Fibroblast of mammary gland (primary cell): ENCODE measurements at regions not wholly inside any gene's neighbourhood (a gene's known extent, or its start where the extent isn't known, plus 50 kb on each side); places are given as distances from the start of the nearest gene placed in this dataset.
A peak's percentile ranks its signal among the peaks of the same experiment; 100 is the strongest.
"Not testable (repeated sequence)": the region's sequence is repeated elsewhere in the genome, so short reads cannot be mapped to it uniquely, and the experiment has no call there.

Source experiments
- DNase-seq: peaks from one replicate; pipeline ENCODE4 v3.0.0-alpha.2; 2010; ENCODE audit warnings: low read depth
- H3K4me3 ChIP-seq: 2 replicates; pipeline ENCODE4 v1.5.1; 2011; ENCODE audit warnings: low read depth, mild to moderate bottlenecking, low read length, moderate library complexity; ENCODE audit not compliant: control insufficient read depth
- CTCF ChIP-seq: conservative IDR thresholded peaks from 2 replicates; pipeline ENCODE4 v1.5.1; 2011; ENCODE audit warnings: low read depth, low read length, inconsistent platforms; ENCODE audit not compliant: control insufficient read depth, insufficient read depth

GRCh38 chr12:105878964-105879363, 259.8 kb downstream of the NUAK1 start:
- DNase-seq = no peak

GRCh38 chr12:105880824-105881388, 257.8 kb downstream of the NUAK1 start:
- no peak overlapping the region for H3K4me3 ChIP-seq
- DNase-seq = no peak
- no peak for TF ChIP-seq CTCF

More at GRCh38 chr12:105878964-105879363, 259.8 kb downstream of the NUAK1 start:
- H3K4me3 ChIP-seq = no peak overlapping the region
- TF ChIP-seq CTCF = no peak

GRCh38 chr12:105882404-105882803, 256.4 kb downstream of the NUAK1 start:
- no peak overlapping the region for H3K4me3 ChIP-seq
- peak; percentile 18 for DNase-seq
- TF ChIP-seq CTCF = no peak

GRCh38 chr12:105887131-105887530, 251.6 kb downstream of the NUAK1 start:
- no peak for TF ChIP-seq CTCF
- DNase-seq = no peak
- no peak overlapping the region for H3K4me3 ChIP-seq

- H3K4me3 ChIP-seq = no peak overlapping the region
- no peak for TF ChIP-seq CTCF
- DNase-seq = no peak
Measured at GRCh38 chr12:105888696-105889095, 250.1 kb downstream of the NUAK1 start.

- no peak for DNase-seq
- no peak for TF ChIP-seq CTCF
Measured at GRCh38 chr12:105892362-105892910, 246.3 kb downstream of the NUAK1 start.

GRCh38 chr12:105895197-105895832, 243.4 kb downstream of the NUAK1 start:
- not testable (repeated sequence) for DNase-seq

More at GRCh38 chr12:105892362-105892910, 246.3 kb downstream of the NUAK1 start:
- H3K4me3 ChIP-seq = no peak overlapping the region

More at GRCh38 chr12:105895197-105895832, 243.4 kb downstream of the NUAK1 start:
- H3K4me3 ChIP-seq = not testable (repeated sequence)
